M059J (cell line): ENCODE measurements at regions not wholly inside any gene's neighbourhood (a gene's known extent, or its start where the extent isn't known, plus 50 kb on each side); places are given as distances from the start of the nearest gene placed in this dataset.
A peak's percentile ranks its signal among the peaks of the same experiment; 100 is the strongest.
"Not testable (repeated sequence)": the region's sequence is repeated elsewhere in the genome, so short reads cannot be mapped to it uniquely, and the experiment has no call there.

ENCODE experiments used
- DNase-seq: peaks from one replicate; pipeline ENCODE4 v3.0.0-alpha.2; 2012; ENCODE audit warnings: low read depth

DNA sequence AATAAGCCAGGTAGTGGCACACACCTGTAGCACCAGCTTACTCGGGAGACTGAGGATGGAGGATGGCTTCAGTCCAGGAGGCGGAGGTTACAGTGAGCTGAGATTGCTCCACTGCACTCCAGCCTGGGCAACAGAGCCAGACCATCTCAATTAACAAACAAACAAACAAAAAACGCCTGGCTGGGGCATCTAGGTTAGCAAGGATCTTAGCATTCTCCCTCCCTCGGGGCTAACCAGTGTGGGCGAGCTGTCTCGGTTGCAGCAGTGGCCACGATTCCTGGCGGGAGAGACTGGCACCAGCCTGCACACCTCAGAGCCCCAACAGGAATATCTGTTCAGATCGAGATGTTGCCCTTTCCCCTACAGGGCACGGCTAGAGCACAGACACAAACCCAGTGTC, 91.3 kb upstream of the KCTD7 start:
- DNase-seq = no peak

GRCh38 chr7:66537876-66538275, 90.8 kb upstream of the KCTD7 start:
- no peak for DNase-seq

GRCh38 chr7:66539264-66539623, 89.4 kb upstream of the KCTD7 start:
- no peak for DNase-seq

- no peak for DNase-seq
Measured at GRCh38 chr7:66539902-66540375, 88.7 kb upstream of the KCTD7 start.

DNA sequence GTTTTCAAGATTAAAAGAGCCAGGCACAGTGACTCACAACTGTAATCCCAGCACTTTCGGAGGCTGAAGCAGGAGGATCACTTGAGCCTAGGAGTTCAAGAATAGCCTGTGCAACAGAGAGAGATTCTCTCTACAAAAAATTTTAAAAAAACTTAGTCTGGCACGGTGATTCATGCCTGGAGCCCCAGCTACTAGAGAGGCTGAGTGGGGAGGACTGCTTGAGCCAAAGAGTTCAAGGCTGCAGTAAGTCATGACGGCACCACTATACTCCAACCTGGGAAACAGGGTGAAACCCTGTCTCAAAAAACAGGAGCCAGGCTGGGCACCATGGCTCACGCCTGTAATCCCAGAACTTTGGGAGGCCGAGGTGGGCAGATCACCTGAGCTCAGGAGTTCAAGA, 86.6 kb upstream of the KCTD7 start:
- no peak for DNase-seq

- DNase-seq = peak; percentile 30
Measured at GRCh38 chr7:66542528-66543269, 86.0 kb upstream of the KCTD7 start.

DNA sequence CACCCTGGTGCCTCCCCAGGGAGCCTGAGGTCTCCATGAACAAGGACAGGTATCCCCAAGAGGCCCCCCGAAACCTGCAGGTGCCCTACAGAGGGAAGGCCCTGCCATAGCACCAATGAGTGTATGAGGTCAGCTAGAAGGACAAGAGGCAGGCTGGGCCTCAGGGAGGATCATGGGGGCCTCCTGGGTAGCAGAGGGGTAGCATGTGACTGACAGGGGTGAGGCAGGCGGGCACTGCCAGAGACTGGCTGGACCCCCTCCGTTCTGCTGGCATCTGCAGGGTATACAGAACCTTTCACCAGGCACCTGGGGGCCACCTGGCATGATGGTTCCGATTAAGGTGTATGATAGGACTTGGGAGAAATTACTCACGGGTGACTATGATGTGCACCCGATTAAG, 79.2 kb upstream of the KCTD7 start:
- DNase-seq = no peak

- no peak for DNase-seq
Measured at GRCh38 chr7:66553001-66553400, 75.7 kb upstream of the KCTD7 start.

DNA sequence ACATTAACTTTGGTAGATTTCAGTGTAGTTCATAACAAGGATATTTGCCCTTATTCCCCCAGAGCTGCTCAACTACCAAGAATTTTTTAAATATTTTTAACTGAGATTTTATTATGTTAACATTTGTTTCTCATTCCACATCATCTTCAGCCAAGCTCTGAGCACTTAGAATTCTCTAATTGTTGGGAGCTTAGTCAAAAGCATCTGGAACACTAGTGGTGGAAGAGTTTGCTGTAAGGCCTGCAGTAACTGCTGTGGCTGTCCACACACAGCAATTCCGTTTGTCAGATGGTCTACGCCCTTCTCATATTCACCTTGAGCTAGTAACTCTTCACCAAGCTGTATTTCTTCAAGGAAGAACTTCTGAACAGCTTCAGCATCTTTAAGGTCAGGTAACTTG, 75.0 kb upstream of the KCTD7 start:
- DNase-seq = not testable (repeated sequence)

DNA sequence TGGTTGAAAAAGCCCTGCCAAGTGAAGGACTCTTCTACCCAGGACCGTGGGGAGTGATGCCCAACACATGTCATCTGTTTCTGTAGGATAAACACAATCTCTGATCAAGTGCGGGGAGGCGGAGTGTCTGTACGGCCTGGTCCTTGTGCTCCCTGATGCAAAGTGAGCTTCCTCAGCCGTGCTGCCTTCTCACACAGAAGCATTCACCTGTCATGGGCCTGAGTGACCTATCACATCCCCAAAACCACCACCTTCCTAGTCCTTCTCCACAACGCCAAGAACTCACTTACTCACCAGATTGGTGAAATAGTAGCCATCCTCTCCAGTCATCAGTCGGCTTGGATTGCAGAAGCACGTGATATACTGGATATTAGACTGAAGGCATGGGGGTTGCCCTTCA, 74.4 kb upstream of the KCTD7 start:
- DNase-seq = not testable (repeated sequence)

DNA sequence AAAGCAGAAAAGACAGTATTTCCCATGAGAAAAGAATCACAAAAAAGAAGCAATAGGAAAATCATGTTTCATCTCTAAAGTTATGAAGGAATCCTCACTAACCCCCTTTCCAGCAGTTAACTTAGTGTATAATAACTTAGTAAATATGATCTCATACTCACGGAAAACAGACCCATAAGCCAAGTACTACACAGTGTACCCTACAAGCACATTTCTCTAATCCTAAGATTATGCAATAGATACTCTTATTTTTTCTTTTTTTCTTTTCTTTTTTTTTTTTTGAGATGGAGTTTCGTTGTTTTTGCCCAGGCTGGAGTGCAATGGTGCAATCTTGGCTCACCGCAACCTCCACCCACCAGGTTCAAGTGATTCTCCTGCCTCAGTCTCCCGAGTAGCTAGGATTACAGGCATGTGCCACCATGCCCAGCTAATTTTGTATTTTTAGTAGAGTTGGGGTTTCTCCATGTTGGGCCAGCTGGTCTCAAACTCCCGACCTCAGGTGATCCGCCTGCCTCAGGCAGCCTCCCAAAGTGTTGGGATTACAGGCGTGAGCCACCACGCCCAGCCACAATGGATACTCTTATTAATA, 73.7 kb upstream of the KCTD7 start:
- DNase-seq = not testable (repeated sequence)

GRCh38 chr7:66556177-66556548, 72.5 kb upstream of the KCTD7 start:
- no peak for DNase-seq

GRCh38 chr7:66556549-66557213, 72.0 kb upstream of the KCTD7 start:
- no peak for DNase-seq

DNA sequence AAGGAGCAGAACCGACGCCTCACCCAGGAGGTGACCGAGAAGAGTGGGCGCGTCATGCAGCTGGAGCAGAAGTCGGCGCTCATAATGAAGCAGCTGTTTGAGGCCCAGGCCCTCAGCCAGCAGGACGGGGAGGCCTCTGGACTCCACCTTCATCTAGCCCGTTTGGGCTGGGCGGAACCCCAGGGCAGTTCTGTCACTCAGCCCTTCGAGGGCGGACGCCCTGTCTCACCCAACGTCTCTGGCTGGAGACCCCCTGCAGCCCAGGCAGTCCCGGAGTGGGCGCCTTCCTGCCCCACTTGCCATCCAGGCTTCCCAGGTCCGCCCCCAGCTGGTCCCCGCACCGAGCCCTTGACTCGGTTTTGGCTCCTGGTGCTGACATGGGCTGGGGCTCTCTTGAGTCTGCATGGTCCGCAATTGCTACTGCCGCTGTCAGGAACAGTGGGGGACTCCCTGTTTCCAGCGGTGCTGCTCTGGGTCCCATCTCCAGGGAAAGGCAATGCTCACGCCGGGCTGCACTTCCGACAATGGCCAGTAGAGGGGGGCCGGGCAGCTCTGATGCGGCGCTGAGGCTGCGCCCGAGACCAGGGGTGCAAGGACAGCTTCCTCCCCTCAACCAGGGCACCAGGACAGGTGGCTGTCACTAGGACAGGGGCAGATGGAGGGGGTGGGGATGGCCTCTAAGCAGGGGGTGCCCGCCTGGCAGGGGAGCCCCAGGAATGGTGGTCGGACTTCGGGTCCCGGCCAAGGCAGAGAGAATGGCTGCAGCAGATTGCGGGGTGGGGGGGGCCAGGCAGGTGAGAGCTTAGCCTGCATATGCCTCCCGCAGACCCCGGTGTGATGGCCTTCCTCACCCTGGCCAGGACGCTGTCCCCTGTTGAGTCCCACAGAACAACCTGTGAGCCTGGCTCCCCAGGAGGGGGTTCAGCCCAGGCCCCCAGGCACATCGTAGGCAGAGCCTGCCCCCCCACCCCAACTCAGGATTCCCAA, 71.2 kb upstream of the KCTD7 start:
- DNase-seq = peak; percentile 31

GRCh38 chr7:66558201-66558641, 70.5 kb upstream of the KCTD7 start:
- DNase-seq = no peak

GRCh38 chr7:66558660-66559465, 69.8 kb upstream of the KCTD7 start:
- DNase-seq = peak; percentile 67

DNA sequence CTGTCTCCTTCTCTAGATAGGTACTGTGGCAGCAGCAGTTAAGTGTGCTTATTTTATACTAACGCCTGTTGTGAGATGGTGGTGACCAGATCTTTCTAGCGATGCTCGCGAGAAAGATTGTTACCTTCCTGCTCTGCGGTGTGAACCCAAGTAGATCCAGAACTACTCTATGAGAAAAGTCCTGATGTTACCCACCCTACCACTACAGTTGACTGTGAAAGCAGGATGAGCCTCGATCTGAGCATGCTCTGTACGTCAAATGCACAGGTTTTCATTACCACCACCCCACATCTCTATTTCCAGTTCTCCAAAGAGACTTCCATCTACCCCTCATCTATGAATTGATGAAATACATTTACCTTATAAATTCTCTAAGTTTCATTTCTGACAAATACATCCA, 64.6 kb upstream of the KCTD7 start:
- no peak for DNase-seq

DNA sequence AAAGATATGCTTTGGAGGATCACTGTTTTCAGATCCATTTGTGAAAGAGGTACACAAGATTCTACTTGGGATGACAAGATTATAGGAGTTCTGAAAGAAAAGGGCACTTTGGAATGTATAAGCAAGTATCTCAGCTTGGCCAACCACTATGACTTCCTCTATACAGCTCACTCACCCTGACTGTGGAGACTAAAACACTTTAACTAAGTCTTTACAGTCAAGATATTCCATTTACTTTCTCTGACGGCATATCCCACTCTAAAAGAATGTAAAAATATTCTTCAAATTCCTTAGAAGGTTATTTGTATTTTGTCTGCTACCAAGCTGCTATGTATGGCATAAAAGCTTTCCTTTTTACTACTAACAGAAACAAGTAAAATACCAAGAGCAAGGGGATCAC, 58.5 kb upstream of the KCTD7 start:
- DNase-seq = not testable (repeated sequence)

DNA sequence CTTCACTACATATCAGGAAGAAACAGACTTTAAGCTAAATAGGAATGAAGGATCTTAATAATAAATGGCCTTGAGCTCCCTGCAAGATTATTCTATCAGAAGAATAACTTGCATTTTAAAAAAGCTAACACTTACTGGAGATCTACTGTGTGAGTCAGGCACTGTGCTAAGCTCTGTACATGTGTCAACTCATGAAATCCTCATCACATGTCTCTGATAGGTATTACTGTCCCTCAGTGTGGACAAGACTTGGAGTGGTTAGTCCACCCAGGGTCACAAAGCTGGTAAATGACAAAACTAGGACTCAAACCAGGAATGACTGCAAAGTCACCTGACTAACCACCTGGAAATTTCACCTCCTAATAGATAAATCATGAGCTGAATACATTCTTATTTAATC, 57.1 kb upstream of the KCTD7 start:
- DNase-seq = no peak

DNA sequence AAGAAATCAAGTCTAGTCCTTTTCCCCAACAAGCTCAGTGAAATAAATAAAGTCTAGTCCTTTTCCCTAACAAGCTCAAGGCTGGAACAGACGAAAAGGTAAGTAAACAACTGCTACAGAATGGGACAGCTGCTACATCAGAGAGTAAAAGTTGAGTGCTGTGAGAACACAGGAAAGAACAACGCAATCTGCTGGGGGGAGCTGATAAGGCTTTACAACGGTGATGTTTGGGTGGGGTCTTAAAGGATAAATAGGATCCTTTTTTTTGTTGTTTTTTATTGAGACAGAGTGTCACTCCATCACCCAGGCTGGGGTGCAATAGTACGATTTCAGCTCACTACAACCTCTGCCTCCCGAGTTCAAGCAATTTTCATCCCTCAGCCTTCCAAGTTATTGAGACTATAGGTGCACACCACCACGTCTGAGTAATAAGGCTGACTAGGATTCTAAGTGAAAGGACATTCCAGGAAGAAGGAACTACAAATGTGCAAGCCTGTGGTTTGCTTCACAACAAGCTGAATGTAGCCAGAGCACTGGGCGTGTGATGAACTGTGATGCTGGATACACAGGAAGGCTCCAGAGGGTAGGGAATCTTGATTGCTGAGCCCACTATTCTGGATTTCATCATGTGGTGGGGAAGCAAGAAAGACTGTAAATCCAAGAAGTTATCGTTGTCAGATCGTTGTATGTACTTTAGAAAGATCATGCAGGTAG, 54.7 kb upstream of the KCTD7 start:
- DNase-seq = not testable (repeated sequence)
